ENCODE measurements at regions not wholly inside any gene's neighbourhood (a gene's known extent, or its start where the extent isn't known, plus 50 kb on each side); places are given as distances from the start of the nearest gene placed in this dataset.

- TF ChIP-seq POLR2AphosphoS5 (IDR thresholded peaks at IDR 0.05), result no peak
- TF ChIP-seq POLR2A (IDR thresholded peaks at IDR 0.05), result no peak
- TF ChIP-seq EP300 (IDR thresholded peaks at IDR 0.05; ENCODE audit: low read depth), result no peak
Observed at GRCh38 chr19:56987184-56987583, 132.6 kb upstream of the USP29 start.

All from transverse colon (tissue), 3 donors.